ENCODE measurements at regions not wholly inside any gene's neighbourhood (a gene's known extent, or its start where the extent isn't known, plus 50 kb on each side); places are given as distances from the start of the nearest gene placed in this dataset.

DNA sequence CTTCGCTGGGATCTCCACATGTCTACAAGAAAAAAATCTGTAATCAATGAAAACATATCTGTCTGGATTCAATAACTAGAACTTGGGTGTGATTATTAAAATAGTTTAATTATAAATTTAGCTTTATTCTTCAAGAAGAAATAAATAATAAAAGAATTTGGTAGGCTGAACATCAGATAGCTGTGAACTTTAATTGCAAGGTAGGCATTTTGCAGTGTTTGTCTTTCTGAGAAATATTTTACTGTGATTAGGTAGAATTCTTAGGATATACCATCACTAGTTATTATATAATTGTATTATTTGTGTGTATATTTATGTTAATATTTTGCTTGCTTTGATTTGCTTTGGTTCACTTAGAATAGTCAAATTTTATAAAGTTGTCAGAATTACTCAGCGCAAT is 409.4 kb downstream of the PCDH18 start:
- TF ChIP-seq, protein P1, sequence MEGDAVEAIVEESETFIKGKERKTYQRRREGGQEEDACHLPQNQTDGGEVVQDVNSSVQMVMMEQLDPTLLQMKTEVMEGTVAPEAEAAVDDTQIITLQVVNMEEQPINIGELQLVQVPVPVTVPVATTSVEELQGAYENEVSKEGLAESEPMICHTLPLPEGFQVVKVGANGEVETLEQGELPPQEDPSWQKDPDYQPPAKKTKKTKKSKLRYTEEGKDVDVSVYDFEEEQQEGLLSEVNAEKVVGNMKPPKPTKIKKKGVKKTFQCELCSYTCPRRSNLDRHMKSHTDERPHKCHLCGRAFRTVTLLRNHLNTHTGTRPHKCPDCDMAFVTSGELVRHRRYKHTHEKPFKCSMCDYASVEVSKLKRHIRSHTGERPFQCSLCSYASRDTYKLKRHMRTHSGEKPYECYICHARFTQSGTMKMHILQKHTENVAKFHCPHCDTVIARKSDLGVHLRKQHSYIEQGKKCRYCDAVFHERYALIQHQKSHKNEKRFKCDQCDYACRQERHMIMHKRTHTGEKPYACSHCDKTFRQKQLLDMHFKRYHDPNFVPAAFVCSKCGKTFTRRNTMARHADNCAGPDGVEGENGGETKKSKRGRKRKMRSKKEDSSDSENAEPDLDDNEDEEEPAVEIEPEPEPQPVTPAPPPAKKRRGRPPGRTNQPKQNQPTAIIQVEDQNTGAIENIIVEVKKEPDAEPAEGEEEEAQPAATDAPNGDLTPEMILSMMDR (IDR thresholded peaks at IDR 0.05; ENCODE audit: low read length): no peak
- no peak for TF ChIP-seq EZH2 (IDR thresholded peaks at IDR 0.05; ENCODE audit: borderline replicate concordance, low read length)

All from OCI-LY1 (cell line).